NOMO-1 treated with dmso at 0.1 percent for 144 hours (cell line): ENCODE measurements at regions not wholly inside any gene's neighbourhood (a gene's known extent, or its start where the extent isn't known, plus 50 kb on each side); places are given as distances from the start of the nearest gene placed in this dataset.
A peak's percentile ranks its signal among the peaks of the same experiment; 100 is the strongest.

Experiments used
- DNase-seq: peaks from one replicate; lab custom pipeline; 2025; ENCODE audit not compliant: unreplicated experiment; lab: John Stamatoyannopoulos, UW

GRCh38 chr13:67763384-67763783 is 533.2 kb upstream of the PCDH9 start:
- DNase-seq = no peak

DNA sequence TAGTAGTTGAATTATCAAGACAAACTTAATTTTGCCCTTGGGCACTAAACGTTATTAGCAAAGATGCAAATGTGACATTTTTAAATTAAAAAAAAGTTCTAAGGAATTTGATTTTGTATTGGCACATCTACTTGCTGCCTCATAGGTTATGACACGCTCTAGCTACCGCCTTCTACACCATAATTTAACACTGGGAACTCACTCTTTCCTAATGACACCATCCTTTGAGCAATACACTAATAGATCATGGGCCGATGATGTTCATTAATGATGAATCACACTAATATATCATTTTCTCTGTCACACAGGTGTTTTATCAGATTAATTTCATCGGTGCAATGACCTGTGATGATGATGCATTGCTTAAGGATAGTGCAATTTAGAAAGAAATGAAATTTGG is 528.8 kb upstream of the PCDH9 start:
- DNase-seq = no peak

GRCh38 chr13:67754012-67754411 is 523.9 kb upstream of the PCDH9 start:
- no peak for DNase-seq

DNA sequence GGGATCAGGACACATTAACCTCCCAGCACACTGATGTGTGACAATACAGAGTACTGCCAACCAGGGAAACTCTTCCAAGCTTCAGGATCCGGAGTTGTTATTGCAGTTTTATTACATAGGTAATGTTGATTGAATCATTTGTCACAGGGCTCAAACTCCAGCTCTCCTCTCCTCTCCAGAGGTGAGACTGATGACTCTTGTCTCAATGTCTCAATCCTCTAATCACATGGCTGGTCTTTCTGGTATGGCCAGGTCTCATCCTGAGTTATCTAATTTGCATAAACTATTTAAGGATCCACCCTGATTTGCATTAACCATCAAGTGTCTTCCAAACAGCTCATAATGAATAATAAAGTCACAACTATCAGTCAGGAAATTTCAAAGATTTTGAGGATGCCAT is 522.6 kb upstream of the PCDH9 start:
- no peak for DNase-seq

DNA sequence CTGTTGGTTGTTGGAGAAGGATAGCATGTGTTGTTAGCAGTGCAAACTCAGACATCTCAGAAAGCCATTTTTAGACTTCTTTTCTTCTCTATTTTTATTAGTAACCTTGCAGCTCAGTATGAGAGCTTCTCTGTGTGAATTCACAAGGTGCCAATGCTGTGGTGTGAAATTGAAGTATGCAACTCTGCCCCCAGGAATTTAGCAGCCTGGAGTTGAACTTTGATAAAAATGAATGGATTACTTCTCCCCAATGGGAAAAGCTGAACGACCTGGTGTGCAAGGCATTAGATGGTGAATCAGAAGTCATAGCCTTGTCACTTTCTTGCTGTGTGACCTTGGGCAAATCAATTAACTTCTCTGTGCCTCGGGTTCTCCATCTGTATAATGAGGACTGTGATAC is 512.3 kb upstream of the PCDH9 start:
- DNase-seq = no peak

DNA sequence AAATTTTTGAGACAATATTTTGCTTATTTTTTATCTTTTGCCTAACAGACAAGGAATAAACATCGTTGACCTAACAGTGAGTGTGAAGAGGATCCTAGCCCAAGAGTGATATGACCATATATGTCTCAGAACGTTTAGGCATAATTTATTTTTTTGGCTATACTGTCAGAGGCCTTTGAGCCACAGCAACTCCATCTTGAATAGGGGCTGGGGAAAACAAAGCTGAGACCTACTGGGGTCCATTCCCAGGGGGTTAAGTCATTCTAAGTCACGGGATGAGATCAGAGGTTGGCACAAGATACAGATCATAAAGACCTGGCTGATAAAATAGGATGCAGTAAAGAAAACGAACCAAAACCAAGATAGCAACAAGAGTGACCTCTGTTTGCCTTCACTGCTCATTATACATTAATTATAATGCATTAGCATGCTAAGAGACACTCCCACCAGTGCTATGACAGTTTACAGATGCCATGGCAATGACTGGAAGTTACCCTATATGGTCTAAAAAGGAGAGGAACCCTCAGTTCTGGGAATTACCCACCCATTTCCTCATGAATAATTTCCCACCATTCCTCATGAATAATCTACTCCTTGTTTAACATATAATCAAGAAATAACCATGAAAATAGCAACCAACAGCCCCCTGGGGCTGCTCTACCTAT is 510.9 kb upstream of the PCDH9 start:
- DNase-seq = no peak

- DNase-seq = no peak
Measured at GRCh38 chr13:67736646-67737420, 506.7 kb upstream of the PCDH9 start.

- DNase-seq = no peak
Measured at GRCh38 chr13:67735651-67736050, 505.5 kb upstream of the PCDH9 start.

- no peak for DNase-seq
Measured at GRCh38 chr13:67726979-67727378, 496.8 kb upstream of the PCDH9 start.

GRCh38 chr13:67725999-67726398 is 495.9 kb upstream of the PCDH9 start:
- no peak for DNase-seq

DNA sequence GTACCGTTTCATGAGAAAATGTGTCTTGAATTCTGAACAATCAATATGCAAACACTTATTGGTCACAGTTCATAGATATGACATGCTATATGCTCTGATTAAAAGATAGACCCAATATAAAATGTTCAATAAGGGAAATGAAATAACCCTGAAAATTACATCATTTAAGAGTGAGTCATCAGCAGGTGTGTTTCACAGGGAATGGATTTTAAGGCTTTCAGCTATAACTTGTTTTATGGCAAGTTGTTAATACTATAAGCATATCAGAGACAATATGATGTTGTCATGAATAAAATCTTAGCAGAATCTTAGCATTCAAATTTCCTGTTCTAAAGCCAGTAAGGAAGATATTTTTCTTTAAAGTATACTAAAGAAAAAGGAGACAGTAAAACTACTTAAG is 483.4 kb upstream of the PCDH9 start:
- no peak for DNase-seq

DNA sequence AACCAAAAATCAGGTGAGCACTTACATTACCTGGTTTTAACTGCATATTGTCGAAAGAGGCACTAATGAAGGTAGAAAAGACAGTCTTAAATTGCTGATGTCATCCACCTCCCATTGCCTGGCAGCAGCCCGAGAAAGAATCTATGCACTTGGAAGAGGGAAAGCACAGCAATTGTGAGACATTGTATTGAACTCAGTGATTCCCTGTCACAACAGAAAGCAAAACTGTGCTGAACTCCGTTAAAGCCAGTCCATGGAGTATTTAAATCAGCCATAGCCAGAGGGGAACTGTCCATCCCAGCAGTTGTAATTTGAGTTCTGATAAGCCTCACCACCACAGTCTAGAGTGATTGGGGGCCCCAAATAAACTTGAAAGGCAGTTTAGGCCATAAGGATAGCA is 466.6 kb upstream of the PCDH9 start:
- no peak for DNase-seq

- DNase-seq = no peak
Measured at GRCh38 chr13:67664502-67664901, 434.4 kb upstream of the PCDH9 start.

GRCh38 chr13:67662997-67663396 is 432.9 kb upstream of the PCDH9 start:
- no peak for DNase-seq

- no peak for DNase-seq
Measured at GRCh38 chr13:67652887-67653286, 422.8 kb upstream of the PCDH9 start.

DNA sequence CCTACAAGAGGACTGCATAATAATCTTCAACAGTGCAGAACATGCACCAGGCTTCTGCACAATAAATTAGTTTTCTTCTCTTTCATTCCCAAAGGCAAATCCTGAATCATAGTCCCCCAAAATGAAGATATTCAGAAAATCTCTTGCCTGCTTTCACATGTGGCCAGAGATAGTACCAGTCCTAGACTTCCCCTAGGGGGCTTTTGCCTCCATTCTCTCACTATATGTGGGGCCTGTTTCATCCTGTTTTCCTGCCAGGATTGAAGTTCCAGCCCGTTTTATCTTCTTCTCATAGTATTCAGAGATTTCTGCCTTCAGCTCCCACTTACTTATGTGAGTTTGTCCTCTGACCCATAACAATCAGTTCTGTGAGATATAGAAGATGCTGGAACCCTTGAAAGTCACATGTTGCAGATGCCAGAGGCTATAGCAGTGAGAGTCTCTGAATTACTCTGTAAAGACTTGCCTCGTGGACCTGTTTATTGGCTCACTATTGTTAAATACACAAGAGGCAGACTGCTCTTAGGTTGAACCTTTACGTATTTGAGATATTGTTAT is 421.9 kb upstream of the PCDH9 start:
- DNase-seq = no peak

DNA sequence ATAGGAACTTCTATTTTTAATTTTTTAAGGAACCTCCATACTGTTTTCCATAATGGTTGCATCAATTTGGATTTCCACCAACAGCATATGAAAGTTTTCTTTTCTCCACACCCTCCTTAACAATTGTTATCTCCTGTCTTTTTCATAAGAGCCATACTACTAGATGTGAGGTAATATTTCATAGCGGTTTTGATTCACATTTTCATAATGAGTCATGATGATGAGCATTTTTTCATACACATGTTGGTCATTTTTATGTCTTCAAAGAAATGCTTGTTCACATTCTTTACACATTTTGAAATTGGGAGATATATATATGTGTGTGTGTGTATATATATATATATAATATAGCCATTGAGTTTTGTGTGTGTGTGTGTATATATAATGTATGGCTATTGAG is 420.3 kb upstream of the PCDH9 start:
- DNase-seq = no peak

- no peak for DNase-seq
Measured at GRCh38 chr13:67645874-67646467, 415.8 kb upstream of the PCDH9 start.

DNA sequence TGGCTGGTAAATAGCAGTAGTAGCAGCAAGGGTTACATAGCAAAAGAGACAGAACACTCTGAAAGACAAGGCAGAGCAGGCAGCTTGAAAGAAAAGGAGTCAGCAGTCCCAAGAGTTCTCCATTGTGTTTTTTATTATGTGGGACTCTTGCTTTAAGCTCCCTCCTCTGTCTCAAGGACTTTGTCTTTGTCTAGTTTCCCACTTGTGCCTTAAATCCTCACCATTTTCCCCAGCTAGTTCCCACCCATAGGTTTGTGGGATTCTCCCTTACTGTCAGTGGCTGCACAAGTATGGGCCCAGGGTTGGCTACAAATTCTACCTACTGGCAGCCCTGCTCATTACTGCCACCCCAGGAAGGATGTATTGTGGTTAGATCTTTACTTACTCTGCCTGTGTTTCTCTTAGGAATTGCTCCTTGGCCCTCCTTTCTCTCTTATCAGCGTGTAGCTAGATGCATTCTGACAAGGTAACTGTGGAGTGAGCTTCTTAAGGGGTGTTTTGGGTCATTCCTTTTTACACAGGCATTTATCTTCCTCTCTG is 413.4 kb upstream of the PCDH9 start:
- DNase-seq = no peak

- DNase-seq = peak; percentile 62
Measured at GRCh38 chr13:67642657-67643056, 412.5 kb upstream of the PCDH9 start.

DNA sequence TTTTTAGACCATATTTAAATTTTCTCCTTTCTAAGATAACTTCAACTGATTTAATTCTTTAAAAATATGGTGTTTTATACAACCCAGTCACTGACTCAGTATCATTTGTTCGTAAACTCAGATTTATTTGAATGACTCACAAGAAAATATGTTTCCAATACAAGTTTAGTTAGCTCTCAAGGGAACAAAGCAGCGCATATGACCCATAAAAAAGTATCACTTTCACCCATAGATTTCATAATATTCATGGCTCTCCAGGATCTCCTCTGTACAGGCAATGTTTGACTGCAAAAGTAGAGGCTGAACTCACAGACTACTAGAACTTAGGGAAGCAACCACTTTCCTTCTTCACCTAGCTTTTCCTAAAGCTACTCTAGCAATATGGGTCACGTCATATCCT is 405.6 kb upstream of the PCDH9 start:
- DNase-seq = no peak

- DNase-seq = peak; percentile 74
Measured at GRCh38 chr13:67632590-67632989, 402.5 kb upstream of the PCDH9 start.
